ENCODE measurements at regions not wholly inside any gene's neighbourhood (a gene's known extent, or its start where the extent isn't known, plus 50 kb on each side); places are given as distances from the start of the nearest gene placed in this dataset.
"Not testable (repeated sequence)": the region's sequence is repeated elsewhere in the genome, so short reads cannot be mapped to it uniquely, and the experiment has no call there.

GRCh38 chrX:758917-759316, 128.3 kb downstream of the SHOX start:
- DNase-seq (ENCODE audit: low read depth in 2 of 3, low spot score in 1 of 3) = no peak

- DNase-seq (ENCODE audit: low read depth in 2 of 3, low spot score in 1 of 3) = no peak
Observed at GRCh38 chrX:750812-751211, 120.2 kb downstream of the SHOX start.

- DNase-seq (ENCODE audit: low read depth in 2 of 3, low spot score in 1 of 3) = no peak
Observed at GRCh38 chrX:750263-750662, 119.7 kb downstream of the SHOX start.

GRCh38 chrX:747176-747575, 116.6 kb downstream of the SHOX start:
- DNase-seq (ENCODE audit: low read depth in 2 of 3, low spot score in 1 of 3) = no peak

- DNase-seq (ENCODE audit: low read depth in 2 of 3, low spot score in 1 of 3) = no peak
Observed at GRCh38 chrX:739611-740010, 109.0 kb downstream of the SHOX start.

- DNase-seq (ENCODE audit: low read depth in 2 of 3, low spot score in 1 of 3) = not testable (repeated sequence)
Observed at GRCh38 chrX:737021-737420, 106.4 kb downstream of the SHOX start.

- no peak for DNase-seq (ENCODE audit: low read depth in 2 of 3, low spot score in 1 of 3)
Observed at GRCh38 chrX:734362-734761, 103.8 kb downstream of the SHOX start.

- DNase-seq (ENCODE audit: low read depth in 2 of 3, low spot score in 1 of 3) = no peak
Observed at GRCh38 chrX:733961-734360, 103.4 kb downstream of the SHOX start.

GRCh38 chrX:729583-730409, 99.2 kb downstream of the SHOX start:
- DNase-seq (ENCODE audit: low read depth in 2 of 3, low spot score in 1 of 3) = no peak

GRCh38 chrX:729101-729500, 98.5 kb downstream of the SHOX start:
- not testable (repeated sequence) for DNase-seq (ENCODE audit: low read depth in 2 of 3, low spot score in 1 of 3)

- not testable (repeated sequence) for DNase-seq (ENCODE audit: low read depth in 2 of 3, low spot score in 1 of 3)
Observed at GRCh38 chrX:728639-729038, 98.0 kb downstream of the SHOX start.

GRCh38 chrX:727738-728621, 97.4 kb downstream of the SHOX start:
- no peak for DNase-seq (ENCODE audit: low read depth in 2 of 3, low spot score in 1 of 3)

GRCh38 chrX:725971-726370, 95.4 kb downstream of the SHOX start:
- no peak for DNase-seq (ENCODE audit: low read depth in 2 of 3, low spot score in 1 of 3)

GRCh38 chrX:724256-724655, 93.7 kb downstream of the SHOX start:
- DNase-seq (ENCODE audit: low read depth in 2 of 3, low spot score in 1 of 3) = no peak

GRCh38 chrX:723781-724180, 93.2 kb downstream of the SHOX start:
- DNase-seq (ENCODE audit: low read depth in 2 of 3, low spot score in 1 of 3) = no peak

GRCh38 chrX:721354-721753, 90.8 kb downstream of the SHOX start:
- no peak for DNase-seq (ENCODE audit: low read depth in 2 of 3, low spot score in 1 of 3)

GRCh38 chrX:720825-721224, 90.2 kb downstream of the SHOX start:
- DNase-seq (ENCODE audit: low read depth in 2 of 3, low spot score in 1 of 3) = no peak

- no peak for DNase-seq (ENCODE audit: low read depth in 2 of 3, low spot score in 1 of 3)
Observed at GRCh38 chrX:720250-720649, 89.7 kb downstream of the SHOX start.

GRCh38 chrX:716136-716535, 85.5 kb downstream of the SHOX start:
- no peak for DNase-seq (ENCODE audit: low read depth in 2 of 3, low spot score in 1 of 3)

GRCh38 chrX:714131-714530, 83.5 kb downstream of the SHOX start:
- no peak for DNase-seq (ENCODE audit: low read depth in 2 of 3, low spot score in 1 of 3)

All from stimulated activated CD4-positive, alpha-beta T cell treated with anti-CD3 and anti-CD28 coated beads, Interleukin-12 subunit alpha, Interleukin-12 subunit beta, amount 100 ng/mL, for 48 hours (primary cell).